ENCODE measurements at regions not wholly inside any gene's neighbourhood (a gene's known extent, or its start where the extent isn't known, plus 50 kb on each side); places are given as distances from the start of the nearest gene placed in this dataset.

GRCh38 chr2:226223704-226224103 is 575.9 kb downstream of the IRS1 start:
- CTCF ChIA-PET: no interaction called here
- no peaks in the 10 kb centered on the region for H3K36me3 ChIP-seq (ENCODE audit: insufficient read depth, low read length)
- H3K4me3 Mint-ChIP-seq: no peak overlapping the region
- H3K27ac Mint-ChIP-seq: no peak overlapping the region
- peaks cover 22% of the 10 kb centered on the region for H3K27me3 Mint-ChIP-seq
- H3K36me3 Mint-ChIP-seq (ENCODE audit: low read depth): no peaks in the 10 kb centered on the region
- H3K4me3 ChIP-seq (ENCODE audit: low read length): no peak overlapping the region
- DNase-seq: no peak
- TF ChIP-seq CTCF (IDR thresholded peaks at IDR 0.05): no peak
- intact Hi-C loops (cut with DNase I, micrococcal nuclease): no loop called here
- no peaks in the 10 kb centered on the region for H3K27me3 ChIP-seq (ENCODE audit: control insufficient read depth in 1 of 2, insufficient read depth in 2 of 2, low read length in 2 of 2)
- no peaks in the 10 kb centered on the region for H3K9me3 ChIP-seq (ENCODE audit: control insufficient read depth in 1 of 2, insufficient read depth in 1 of 2, low read length in 2 of 2)
- POLR2A ChIA-PET: no interaction called here
- no peak overlapping the region for H3K27ac ChIP-seq (ENCODE audit: low read depth in 1 of 2, low read length in 2 of 2)
- no peak for ATAC-seq (ENCODE audit: poor library complexity)
- no peaks in the 10 kb centered on the region for H3K4me1 Mint-ChIP-seq (ENCODE audit: low read depth)
- H3K9me3 Mint-ChIP-seq: no peaks in the 10 kb centered on the region
- no peaks in the 10 kb centered on the region for H3K4me1 ChIP-seq (ENCODE audit: insufficient read depth, low read length)

- no peak overlapping the region for H3K4me3 ChIP-seq (ENCODE audit: low read length)
- intact Hi-C loops (cut with DNase I, micrococcal nuclease): no loop called here
- no peaks in the 10 kb centered on the region for H3K36me3 ChIP-seq (ENCODE audit: insufficient read depth, low read length)
- ChIA-PET CTCF (no interaction called here), POLR2A (no interaction called here)
- no peak for DNase-seq
- no peaks in the 10 kb centered on the region for H3K4me1 ChIP-seq (ENCODE audit: insufficient read depth, low read length)
- no peak overlapping the region for H3K27ac ChIP-seq (ENCODE audit: low read depth in 1 of 2, low read length in 2 of 2)
- no peaks in the 10 kb centered on the region for H3K4me1 Mint-ChIP-seq (ENCODE audit: low read depth)
- no peak for TF ChIP-seq CTCF (IDR thresholded peaks at IDR 0.05)
- no peak overlapping the region for H3K27ac Mint-ChIP-seq
- no peaks in the 10 kb centered on the region for H3K9me3 Mint-ChIP-seq
- no peak overlapping the region for H3K4me3 Mint-ChIP-seq
- H3K27me3 Mint-ChIP-seq: peaks cover 14% of the 10 kb centered on the region
- no peaks in the 10 kb centered on the region for H3K36me3 Mint-ChIP-seq (ENCODE audit: low read depth)
- H3K27me3 ChIP-seq (ENCODE audit: control insufficient read depth in 1 of 2, insufficient read depth in 2 of 2, low read length in 2 of 2): no peaks in the 10 kb centered on the region
- no peaks in the 10 kb centered on the region for H3K9me3 ChIP-seq (ENCODE audit: control insufficient read depth in 1 of 2, insufficient read depth in 1 of 2, low read length in 2 of 2)
- no peak for ATAC-seq (ENCODE audit: poor library complexity)
Measured at GRCh38 chr2:226220511-226220910, 579.1 kb downstream of the IRS1 start.

- Mint-ChIP-seq H3K36me3 (ENCODE audit: low read depth) (no peaks in the 10 kb centered on the region), H3K4me3 (no peak overlapping the region), H3K4me1 (ENCODE audit: low read depth) (no peaks in the 10 kb centered on the region), H3K27ac (no peak overlapping the region), H3K9me3 (no peaks in the 10 kb centered on the region), H3K27me3 (peaks cover 8% of the 10 kb centered on the region)
- Histone ChIP-seq H3K9me3 (ENCODE audit: control insufficient read depth in 1 of 2, insufficient read depth in 1 of 2, low read length in 2 of 2) (no peaks in the 10 kb centered on the region), H3K27me3 (ENCODE audit: control insufficient read depth in 1 of 2, insufficient read depth in 2 of 2, low read length in 2 of 2) (no peaks in the 10 kb centered on the region), H3K36me3 (ENCODE audit: insufficient read depth, low read length) (no peaks in the 10 kb centered on the region), H3K4me3 (ENCODE audit: low read length) (no peak overlapping the region), H3K27ac (ENCODE audit: low read depth in 1 of 2, low read length in 2 of 2) (no peak overlapping the region), H3K4me1 (ENCODE audit: insufficient read depth, low read length) (no peaks in the 10 kb centered on the region)
- TF ChIP-seq CTCF (IDR thresholded peaks at IDR 0.05): no peak
- ATAC-seq (ENCODE audit: poor library complexity) (no peak), DNase-seq (no peak)
- POLR2A ChIA-PET: no interaction called here
- intact Hi-C loops (cut with DNase I, micrococcal nuclease): loop anchor here in 1 of 2 experiments (2.0 kb wide), 1 partner anchor 588 kb away; no protein-coding TSS in a partner anchor
- CTCF ChIA-PET: no interaction called here
Measured at GRCh38 chr2:226217191-226217590, 582.4 kb downstream of the IRS1 start.
